HG03135 (cell line): ENCODE measurements at regions not wholly inside any gene's neighbourhood (a gene's known extent, or its start where the extent isn't known, plus 50 kb on each side); places are given as distances from the start of the nearest gene placed in this dataset.

Experiments
- ATAC-seq: cut with Tn5 transposase; IDR thresholded peaks from one replicate; pipeline ENCODE4 v1.9.1; 2021; ENCODE audit warnings: mild to moderate bottlenecking, moderate library complexity; ENCODE audit not compliant: unreplicated experiment

- ATAC-seq: no peak
Observed at GRCh38 chr13:78029901-78030300, 111.3 kb upstream of the EDNRB start.

DNA sequence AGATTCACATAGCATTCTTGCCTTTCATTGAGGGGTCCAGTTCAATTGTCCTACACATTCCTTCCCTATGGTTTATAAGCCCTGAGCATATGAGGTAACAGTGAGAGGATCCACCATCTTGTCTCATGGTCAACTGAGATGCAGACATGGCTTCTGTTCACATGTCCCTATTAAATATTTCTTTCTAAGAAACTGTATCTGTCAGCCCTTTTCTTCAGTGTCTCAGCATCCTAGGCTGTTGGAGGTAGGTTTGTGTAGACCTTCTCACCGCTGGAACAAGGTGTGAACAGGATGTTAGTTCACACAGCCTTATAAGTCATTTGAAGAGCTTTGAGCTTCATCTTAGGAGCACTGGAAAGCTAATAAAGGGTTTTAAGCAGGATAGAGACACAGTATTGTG, 110.3 kb upstream of the EDNRB start:
- ATAC-seq: no peak

DNA sequence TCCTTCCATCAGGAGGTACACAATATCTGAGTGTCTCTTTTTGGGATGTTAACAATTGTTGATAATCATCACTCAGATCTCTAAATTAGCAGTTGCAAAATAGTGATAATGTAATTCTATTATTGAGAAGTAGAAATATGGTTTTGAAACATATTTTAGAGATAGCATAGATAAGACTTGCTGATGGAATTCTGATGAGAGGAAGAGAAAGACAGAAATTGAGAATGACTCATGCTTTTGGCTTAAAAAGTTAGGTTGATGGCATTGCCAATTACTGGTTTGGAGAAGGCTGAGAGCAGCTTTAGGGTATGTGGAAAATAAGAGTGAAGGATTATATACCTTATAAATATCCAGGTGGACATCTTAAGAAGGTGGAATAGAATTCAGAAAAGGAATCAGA, 106.4 kb upstream of the EDNRB start:
- ATAC-seq: no peak

GRCh38 chr13:78022164-78022877, 103.7 kb upstream of the EDNRB start:
- peak; percentile 100 for ATAC-seq

DNA sequence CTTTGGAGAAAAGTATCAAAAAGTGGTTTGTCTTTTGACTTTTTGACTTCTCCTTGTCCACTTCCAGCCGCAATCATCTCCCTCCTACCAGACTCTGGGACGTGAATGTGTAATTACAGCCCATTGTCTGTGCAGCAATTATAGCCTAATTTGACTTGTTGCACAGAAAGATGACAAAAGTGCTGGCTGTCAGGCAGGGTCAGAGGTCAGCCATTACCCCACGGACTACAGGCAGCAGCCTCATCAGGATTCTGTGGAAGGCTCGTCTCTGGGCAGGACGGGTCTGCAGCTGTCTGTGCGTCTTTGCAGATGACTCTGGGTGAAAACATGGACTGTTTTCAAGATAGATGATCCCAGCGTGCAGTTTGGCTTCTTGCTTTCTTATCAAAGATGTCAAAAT, 102.2 kb upstream of the EDNRB start:
- ATAC-seq: no peak

- ATAC-seq: no peak
Observed at GRCh38 chr13:78015782-78016181, 97.2 kb upstream of the EDNRB start.

- ATAC-seq: no peak
Observed at GRCh38 chr13:78012046-78012445, 93.4 kb upstream of the EDNRB start.

DNA sequence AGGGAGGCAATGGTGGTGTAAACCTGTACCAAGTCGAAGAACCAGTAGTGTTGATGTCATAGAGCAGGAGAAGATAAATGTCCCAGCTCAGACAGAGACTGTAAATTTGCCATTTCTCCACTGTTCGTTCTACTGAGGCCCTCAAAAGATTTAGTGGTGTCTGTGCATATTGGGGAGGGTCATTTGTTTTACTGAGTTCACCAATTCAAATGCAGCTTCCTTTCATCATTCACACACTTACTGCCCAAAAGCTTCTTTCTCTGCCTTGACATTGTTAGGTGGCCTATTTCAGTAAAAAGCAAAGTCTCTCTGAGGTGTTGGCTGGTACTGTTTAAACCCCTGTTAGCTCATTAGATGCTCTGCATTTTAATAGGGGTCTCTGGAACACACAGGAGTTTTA, 86.2 kb upstream of the EDNRB start:
- no peak for ATAC-seq

- no peak for ATAC-seq
Observed at GRCh38 chr13:77999746-78000145, 81.1 kb upstream of the EDNRB start.

- no peak for ATAC-seq
Observed at GRCh38 chr13:77994166-77994565, 75.5 kb upstream of the EDNRB start.

GRCh38 chr13:77991003-77991402, 72.4 kb upstream of the EDNRB start:
- ATAC-seq: no peak

DNA sequence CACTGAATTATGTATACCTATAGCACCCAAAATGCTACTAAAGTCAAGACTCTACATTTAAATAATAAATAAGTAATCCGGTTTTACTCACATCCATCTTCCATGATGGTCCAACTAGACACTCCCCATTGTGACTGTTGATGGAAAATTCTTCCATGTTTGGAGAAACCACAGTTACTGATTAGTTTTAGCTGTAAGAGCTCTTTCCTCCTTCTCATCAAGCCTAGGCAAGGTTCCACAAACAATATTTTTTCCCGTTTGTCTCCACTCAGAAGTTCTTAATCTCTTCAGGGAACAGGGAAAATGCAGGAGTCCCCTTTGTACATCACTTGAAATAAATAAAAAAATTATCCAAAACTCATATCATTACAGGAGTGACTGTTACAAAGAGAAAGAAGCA, 70.7 kb upstream of the EDNRB start:
- no peak for ATAC-seq

GRCh38 chr13:77988355-77988754, 69.7 kb upstream of the EDNRB start:
- no peak for ATAC-seq

DNA sequence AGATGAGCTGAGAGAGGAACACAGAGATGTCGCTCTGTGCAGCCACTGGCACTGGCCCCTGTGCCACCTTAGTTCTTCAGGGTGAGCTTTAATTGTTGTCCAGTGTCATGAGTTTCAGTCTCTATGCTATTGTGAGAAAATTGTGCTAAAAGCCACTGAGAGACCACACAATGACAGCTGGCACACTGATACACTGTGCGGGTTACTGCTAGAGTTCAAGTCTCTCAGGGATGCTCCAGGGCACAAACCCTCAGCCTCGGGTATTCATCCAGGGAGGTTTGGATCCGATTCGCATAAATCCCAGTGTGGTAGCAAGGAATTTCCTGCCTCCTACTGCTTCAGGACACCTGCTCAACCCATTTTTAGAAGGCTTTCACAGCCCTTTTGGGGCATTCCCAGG, 68.1 kb upstream of the EDNRB start:
- ATAC-seq: no peak

DNA sequence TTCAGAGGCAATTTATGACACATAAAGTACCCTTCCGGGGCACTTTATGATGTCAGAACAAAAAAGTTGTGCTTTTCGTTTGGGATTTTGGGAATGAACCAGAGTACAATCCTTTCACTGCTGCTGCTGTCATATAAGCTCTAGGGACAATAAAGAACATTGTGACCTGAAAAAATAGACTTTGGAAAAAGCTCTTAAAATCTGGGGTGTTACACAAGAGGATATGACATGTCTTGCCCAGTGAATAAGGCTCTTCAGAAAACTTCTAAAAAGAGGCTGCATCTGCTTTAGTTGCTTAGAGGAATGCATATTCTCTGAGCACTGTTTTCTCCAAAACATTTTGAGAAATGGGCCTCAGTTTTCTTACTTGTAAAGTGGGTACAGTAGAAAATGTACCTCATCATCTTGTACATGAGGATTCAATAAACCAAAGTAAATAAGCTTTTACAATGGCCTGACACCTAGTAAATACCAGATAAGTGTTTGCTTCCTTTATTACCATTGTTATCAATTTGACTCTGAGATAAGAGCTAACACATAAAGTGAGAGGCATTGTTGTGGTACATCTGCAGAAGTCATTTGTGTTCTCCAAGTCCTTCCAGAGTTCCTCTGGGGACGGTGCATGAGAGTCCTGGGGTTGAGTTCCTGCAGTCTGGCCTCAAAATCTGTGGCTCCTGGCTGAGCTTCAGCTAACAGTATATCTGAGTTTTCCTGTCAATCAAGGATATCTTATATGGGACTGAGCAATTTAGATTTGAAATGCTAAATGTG, 67.4 kb upstream of the EDNRB start:
- ATAC-seq: no peak

- ATAC-seq: no peak
Observed at GRCh38 chr13:77981281-77981881, 62.8 kb upstream of the EDNRB start.

- ATAC-seq: no peak
Observed at GRCh38 chr13:77980592-77980991, 62.0 kb upstream of the EDNRB start.

- no peak for ATAC-seq
Observed at GRCh38 chr13:77979721-77980385, 61.2 kb upstream of the EDNRB start.

- no peak for ATAC-seq
Observed at GRCh38 chr13:77975358-77976042, 56.9 kb upstream of the EDNRB start.

DNA sequence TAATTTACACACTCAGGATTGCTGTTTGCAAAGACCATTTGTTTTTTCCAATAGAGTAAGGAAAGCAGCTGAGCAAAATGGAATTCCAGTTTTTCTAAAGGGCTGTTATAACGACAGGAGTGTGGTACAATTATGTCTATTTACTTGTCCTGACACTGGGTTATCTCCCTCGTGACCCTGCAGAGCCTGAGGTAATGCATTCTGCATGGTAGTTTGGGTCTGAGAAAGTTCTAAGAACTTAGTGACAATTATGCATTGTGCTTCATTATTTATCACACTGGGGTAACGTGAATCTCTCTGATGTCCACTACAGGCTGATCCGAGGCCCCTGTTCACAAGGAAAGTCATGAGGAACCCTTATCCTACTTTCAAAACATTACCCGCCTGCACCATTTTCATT, 50.7 kb upstream of the EDNRB start:
- ATAC-seq: no peak
